GM23338 (cell line): ENCODE measurements at regions not wholly inside any gene's neighbourhood (a gene's known extent, or its start where the extent isn't known, plus 50 kb on each side); places are given as distances from the start of the nearest gene placed in this dataset.

Experiments
- CREB1 ChIP-seq: fragments of 250-450 bp; sonication (Bioruptor Pico); IDR thresholded peaks from 2 replicates; pipeline ENCODE4 v1.5.0; 2020; ENCODE audit warnings: low read depth, mild to moderate bottlenecking, moderate library complexity
- EZH2 ChIP-seq: fragments of 200-600 bp; sonication (generic); IDR thresholded peaks from one replicate; pipeline ENCODE4 v1.8.0; 2017; ENCODE audit warnings: antibody characterized with exemption, mild to moderate bottlenecking, low read depth; ENCODE audit not compliant: unreplicated experiment
- EZH2phosphoT487 ChIP-seq: fragments of 200-600 bp; sonication (generic); IDR thresholded peaks from one replicate; pipeline ENCODE4 v1.8.1; 2018; ENCODE audit warnings: antibody characterized with exemption; ENCODE audit not compliant: unreplicated experiment
- JUNB ChIP-seq: IDR thresholded peaks from one replicate; pipeline ENCODE4 v1.6.1; 2016; ENCODE audit warnings: antibody characterized with exemption; ENCODE audit not compliant: unreplicated experiment
- NANOG ChIP-seq: IDR thresholded peaks from 2 replicates; pipeline ENCODE4 v1.6.1; 2016; ENCODE audit warnings: antibody characterized with exemption, borderline replicate concordance
- POLR2AphosphoS5 ChIP-seq: IDR thresholded peaks from 2 replicates; pipeline ENCODE4 v1.6.1; 2016; ENCODE audit warnings: antibody characterized with exemption, low read depth
- STAT1 ChIP-seq: IDR thresholded peaks from one replicate; pipeline ENCODE4 v1.6.1; 2016; ENCODE audit warnings: antibody characterized with exemption; ENCODE audit not compliant: unreplicated experiment
- ZNF114 ChIP-seq: fragments of 250-450 bp; sonication (Bioruptor Pico); IDR thresholded peaks from 2 replicates; pipeline ENCODE4 v1.5.0; 2020; ENCODE audit warnings: mild to moderate bottlenecking, moderate library complexity
- ZNF331 ChIP-seq: fragments of 250-450 bp; sonication (Bioruptor Pico); IDR thresholded peaks from 2 replicates; pipeline ENCODE4 v1.5.0; 2020; ENCODE audit warnings: low read depth, mild to moderate bottlenecking, moderate library complexity
- TF ChIP-seq, protein P1 (sequence below): fragments of 250-450 bp; sonication (Bioruptor Pico); IDR thresholded peaks from 2 replicates; pipeline ENCODE4 v1.5.0; 2020; ENCODE audit warnings: mild to moderate bottlenecking, moderate library complexity
- TF ChIP-seq, protein P2 (sequence below), 2 experiments: fragments of 200-600 bp in 1 of 2; sonication (generic) in 1 of 2; conservative IDR thresholded peaks; 2 replicates each; pipeline versions ENCODE4 v1.5.1 to v1.6.1; 2016 to 2017; ENCODE audit warnings: antibody characterized with exemption in 2 of 2, low read depth in 2 of 2, mild to moderate bottlenecking in 2 of 2, moderate library complexity in 1 of 2
- TF ChIP-seq, protein P3 (sequence below): IDR thresholded peaks from 2 replicates; pipeline ENCODE4 v1.6.1; 2016; ENCODE audit warnings: antibody characterized with exemption

DNA sequence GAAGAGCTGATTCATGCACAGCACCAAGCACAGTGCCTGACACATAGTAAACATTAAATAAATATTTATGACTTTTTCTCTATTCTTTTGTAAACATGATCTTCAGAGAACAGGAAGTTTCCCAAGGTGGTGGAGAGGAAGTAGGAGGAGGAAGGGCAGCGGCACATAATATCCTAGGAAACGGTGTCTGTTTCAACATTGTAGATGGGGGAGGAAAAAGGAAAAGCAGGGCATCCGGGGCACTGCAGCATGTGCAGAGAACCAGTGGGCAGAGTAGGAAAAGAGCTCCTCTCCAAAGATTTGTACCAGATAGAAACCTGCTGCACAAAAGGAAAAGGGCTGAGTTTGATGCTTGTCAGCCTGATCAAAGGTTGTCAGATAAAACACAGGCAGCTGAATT lies 421.7 kb upstream of the ZNF462 start (continued):
- TF ChIP-seq, protein P1, sequence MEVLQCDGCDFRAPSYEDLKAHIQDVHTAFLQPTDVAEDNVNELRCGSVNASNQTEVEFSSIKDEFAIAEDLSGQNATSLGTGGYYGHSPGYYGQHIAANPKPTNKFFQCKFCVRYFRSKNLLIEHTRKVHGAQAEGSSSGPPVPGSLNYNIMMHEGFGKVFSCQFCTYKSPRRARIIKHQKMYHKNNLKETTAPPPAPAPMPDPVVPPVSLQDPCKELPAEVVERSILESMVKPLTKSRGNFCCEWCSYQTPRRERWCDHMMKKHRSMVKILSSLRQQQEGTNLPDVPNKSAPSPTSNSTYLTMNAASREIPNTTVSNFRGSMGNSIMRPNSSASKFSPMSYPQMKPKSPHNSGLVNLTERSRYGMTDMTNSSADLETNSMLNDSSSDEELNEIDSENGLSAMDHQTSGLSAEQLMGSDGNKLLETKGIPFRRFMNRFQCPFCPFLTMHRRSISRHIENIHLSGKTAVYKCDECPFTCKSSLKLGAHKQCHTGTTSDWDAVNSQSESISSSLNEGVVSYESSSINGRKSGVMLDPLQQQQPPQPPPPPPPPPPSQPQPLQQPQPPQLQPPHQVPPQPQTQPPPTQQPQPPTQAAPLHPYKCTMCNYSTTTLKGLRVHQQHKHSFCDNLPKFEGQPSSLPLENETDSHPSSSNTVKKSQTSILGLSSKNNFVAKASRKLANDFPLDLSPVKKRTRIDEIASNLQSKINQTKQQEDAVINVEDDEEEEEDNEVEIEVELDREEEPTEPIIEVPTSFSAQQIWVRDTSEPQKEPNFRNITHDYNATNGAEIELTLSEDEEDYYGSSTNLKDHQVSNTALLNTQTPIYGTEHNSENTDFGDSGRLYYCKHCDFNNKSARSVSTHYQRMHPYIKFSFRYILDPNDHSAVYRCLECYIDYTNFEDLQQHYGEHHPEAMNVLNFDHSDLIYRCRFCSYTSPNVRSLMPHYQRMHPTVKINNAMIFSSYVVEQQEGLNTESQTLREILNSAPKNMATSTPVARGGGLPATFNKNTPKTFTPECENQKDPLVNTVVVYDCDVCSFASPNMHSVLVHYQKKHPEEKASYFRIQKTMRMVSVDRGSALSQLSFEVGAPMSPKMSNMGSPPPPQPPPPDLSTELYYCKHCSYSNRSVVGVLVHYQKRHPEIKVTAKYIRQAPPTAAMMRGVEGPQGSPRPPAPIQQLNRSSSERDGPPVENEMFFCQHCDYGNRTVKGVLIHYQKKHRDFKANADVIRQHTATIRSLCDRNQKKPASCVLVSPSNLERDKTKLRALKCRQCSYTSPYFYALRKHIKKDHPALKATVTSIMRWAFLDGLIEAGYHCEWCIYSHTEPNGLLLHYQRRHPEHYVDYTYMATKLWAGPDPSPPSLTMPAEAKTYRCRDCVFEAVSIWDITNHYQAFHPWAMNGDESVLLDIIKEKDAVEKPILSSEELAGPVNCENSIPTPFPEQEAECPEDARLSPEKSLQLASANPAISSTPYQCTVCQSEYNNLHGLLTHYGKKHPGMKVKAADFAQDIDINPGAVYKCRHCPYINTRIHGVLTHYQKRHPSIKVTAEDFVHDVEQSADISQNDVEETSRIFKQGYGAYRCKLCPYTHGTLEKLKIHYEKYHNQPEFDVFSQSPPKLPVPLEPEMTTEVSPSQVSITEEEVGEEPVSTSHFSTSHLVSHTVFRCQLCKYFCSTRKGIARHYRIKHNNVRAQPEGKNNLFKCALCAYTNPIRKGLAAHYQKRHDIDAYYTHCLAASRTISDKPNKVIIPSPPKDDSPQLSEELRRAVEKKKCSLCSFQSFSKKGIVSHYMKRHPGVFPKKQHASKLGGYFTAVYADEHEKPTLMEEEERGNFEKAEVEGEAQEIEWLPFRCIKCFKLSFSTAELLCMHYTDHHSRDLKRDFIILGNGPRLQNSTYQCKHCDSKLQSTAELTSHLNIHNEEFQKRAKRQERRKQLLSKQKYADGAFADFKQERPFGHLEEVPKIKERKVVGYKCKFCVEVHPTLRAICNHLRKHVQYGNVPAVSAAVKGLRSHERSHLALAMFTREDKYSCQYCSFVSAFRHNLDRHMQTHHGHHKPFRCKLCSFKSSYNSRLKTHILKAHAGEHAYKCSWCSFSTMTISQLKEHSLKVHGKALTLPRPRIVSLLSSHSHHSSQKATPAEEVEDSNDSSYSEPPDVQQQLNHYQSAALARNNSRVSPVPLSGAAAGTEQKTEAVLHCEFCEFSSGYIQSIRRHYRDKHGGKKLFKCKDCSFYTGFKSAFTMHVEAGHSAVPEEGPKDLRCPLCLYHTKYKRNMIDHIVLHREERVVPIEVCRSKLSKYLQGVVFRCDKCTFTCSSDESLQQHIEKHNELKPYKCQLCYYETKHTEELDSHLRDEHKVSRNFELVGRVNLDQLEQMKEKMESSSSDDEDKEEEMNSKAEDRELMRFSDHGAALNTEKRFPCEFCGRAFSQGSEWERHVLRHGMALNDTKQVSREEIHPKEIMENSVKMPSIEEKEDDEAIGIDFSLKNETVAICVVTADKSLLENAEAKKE: no peak
- TF ChIP-seq JUNB (no peak), STAT1 (no peak), NANOG (no peak), ZNF114 (CRISPR knock-in tag) (no peak), CREB1 (CRISPR knock-in tag) (no peak), POLR2AphosphoS5 (no peak), EZH2phosphoT487 (no peak), ZNF331 (CRISPR knock-in tag) (no peak), EZH2 (no peak)
- TF ChIP-seq, protein P2, sequence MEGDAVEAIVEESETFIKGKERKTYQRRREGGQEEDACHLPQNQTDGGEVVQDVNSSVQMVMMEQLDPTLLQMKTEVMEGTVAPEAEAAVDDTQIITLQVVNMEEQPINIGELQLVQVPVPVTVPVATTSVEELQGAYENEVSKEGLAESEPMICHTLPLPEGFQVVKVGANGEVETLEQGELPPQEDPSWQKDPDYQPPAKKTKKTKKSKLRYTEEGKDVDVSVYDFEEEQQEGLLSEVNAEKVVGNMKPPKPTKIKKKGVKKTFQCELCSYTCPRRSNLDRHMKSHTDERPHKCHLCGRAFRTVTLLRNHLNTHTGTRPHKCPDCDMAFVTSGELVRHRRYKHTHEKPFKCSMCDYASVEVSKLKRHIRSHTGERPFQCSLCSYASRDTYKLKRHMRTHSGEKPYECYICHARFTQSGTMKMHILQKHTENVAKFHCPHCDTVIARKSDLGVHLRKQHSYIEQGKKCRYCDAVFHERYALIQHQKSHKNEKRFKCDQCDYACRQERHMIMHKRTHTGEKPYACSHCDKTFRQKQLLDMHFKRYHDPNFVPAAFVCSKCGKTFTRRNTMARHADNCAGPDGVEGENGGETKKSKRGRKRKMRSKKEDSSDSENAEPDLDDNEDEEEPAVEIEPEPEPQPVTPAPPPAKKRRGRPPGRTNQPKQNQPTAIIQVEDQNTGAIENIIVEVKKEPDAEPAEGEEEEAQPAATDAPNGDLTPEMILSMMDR (conservative IDR thresholded peaks at IDR 0.05; ENCODE audit: low read depth in 2 of 2): no peak
- TF ChIP-seq, protein P3, sequence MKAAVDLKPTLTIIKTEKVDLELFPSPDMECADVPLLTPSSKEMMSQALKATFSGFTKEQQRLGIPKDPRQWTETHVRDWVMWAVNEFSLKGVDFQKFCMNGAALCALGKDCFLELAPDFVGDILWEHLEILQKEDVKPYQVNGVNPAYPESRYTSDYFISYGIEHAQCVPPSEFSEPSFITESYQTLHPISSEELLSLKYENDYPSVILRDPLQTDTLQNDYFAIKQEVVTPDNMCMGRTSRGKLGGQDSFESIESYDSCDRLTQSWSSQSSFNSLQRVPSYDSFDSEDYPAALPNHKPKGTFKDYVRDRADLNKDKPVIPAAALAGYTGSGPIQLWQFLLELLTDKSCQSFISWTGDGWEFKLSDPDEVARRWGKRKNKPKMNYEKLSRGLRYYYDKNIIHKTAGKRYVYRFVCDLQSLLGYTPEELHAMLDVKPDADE: no peak
